OCI-LY3 (cell line): ENCODE measurements at regions not wholly inside any gene's neighbourhood (a gene's known extent, or its start where the extent isn't known, plus 50 kb on each side); places are given as distances from the start of the nearest gene placed in this dataset.
"Not testable (repeated sequence)": the region's sequence is repeated elsewhere in the genome, so short reads cannot be mapped to it uniquely, and the experiment has no call there.

Experiments
- CTCF ChIP-seq: fragments of 200-600, 300-600 bp; sonication (generic); IDR thresholded peaks from 2 replicates; pipeline ENCODE4 v1.5.1; 2014; ENCODE audit warnings: antibody characterized with exemption, low read length, low read depth
- EZH2phosphoT487 ChIP-seq: fragments of 200-600 bp; shearing (Covaris generic); IDR thresholded peaks from 2 replicates; pipeline ENCODE4 v1.6.1; 2018; ENCODE audit warnings: antibody characterized with exemption, mixed run types, low read depth

- TF ChIP-seq CTCF, EZH2phosphoT487: not testable (repeated sequence)
Observed at GRCh38 chr15:60181957-60182356, 177.8 kb downstream of the FOXB1 start.
